T-cell (primary cell): ENCODE measurements at regions not wholly inside any gene's neighbourhood (a gene's known extent, or its start where the extent isn't known, plus 50 kb on each side); places are given as distances from the start of the nearest gene placed in this dataset.
"Not testable (repeated sequence)": the region's sequence is repeated elsewhere in the genome, so short reads cannot be mapped to it uniquely, and the experiment has no call there.

Experiments used
- ATAC-seq, 4 experiments: fragments of 200-7000 bp in 3 of 4; fragments of 150-1000 bp in 1 of 4; cut with Tn5 transposase; replicated peaks in 1 of 4; 1 replicate in 3 of 4; 2 replicates in 1 of 4; pipeline ENCODE4 v1.10.0; 2021; ENCODE audit warnings: moderate library complexity in 3 of 4, mild to moderate bottlenecking in 2 of 4, moderate number of reproducible peaks in 1 of 4
- CTCF ChIA-PET, 2 donors: fragments of 300-600 bp; sonication (Branson Sonifier 250); formaldehyde crosslinking; loops; one replicate each; lab custom pipeline; 2022; ENCODE audit warnings: antibody characterized with exemption in 2 of 2; lab: Charles Lee
- POLR2A ChIA-PET, 2 donors: fragments of 300-600 bp; sonication (Branson Sonifier 250); formaldehyde crosslinking; loops; one replicate each; lab custom pipeline; 2022; ENCODE audit warnings: antibody characterized with exemption in 2 of 2; lab: Charles Lee
- DNase-seq, 35 experiments: peaks; one replicate each; pipeline versions ENCODE4 v3.0.0 to v3.0.0-alpha.2; 2013 to 2023
- H3K27ac ChIP-seq: one replicate; pipeline ENCODE4 v1.5.1; 2013; ENCODE audit warnings: low read length
- H3K27me3 ChIP-seq, 2 experiments: replicated peaks in 1 of 2; 1 replicate in 1 of 2; 2 replicates in 1 of 2; pipeline versions ENCODE4 v1.6.1 to v1.7.0; 2013; ENCODE audit warnings: low read length in 1 of 2, mixed read lengths in 1 of 2; ENCODE audit not compliant: control insufficient read depth in 2 of 2, insufficient read depth in 2 of 2; ENCODE audit errors: extremely low read depth in 1 of 2
- H3K36me3 ChIP-seq, 2 donors: 1 replicate in 1 of 2; 2 replicates in 1 of 2; pipeline versions ENCODE4 v1.6.1 to v1.7.0; 2013; ENCODE audit warnings: low read length in 1 of 2; ENCODE audit not compliant: control insufficient read depth in 2 of 2, insufficient read depth in 1 of 2; ENCODE audit errors: extremely low read depth in 1 of 2
- H3K4me1 ChIP-seq, 2 experiments: 1 replicate in 1 of 2; 2 replicates in 1 of 2; pipeline versions ENCODE4 v1.6.1 to v1.7.0; 2013; ENCODE audit warnings: low read length in 2 of 2, mixed read lengths in 1 of 2; ENCODE audit not compliant: insufficient read depth in 2 of 2, control insufficient read depth in 1 of 2; ENCODE audit errors: extremely low read depth in 1 of 2
- H3K4me3 ChIP-seq, 2 donors: 1 replicate in 1 of 2; 2 replicates in 1 of 2; pipeline versions ENCODE4 v1.5.1 to v1.7.0; 2013; ENCODE audit warnings: mild to moderate bottlenecking in 2 of 2, low read length in 1 of 2, moderate library complexity in 1 of 2; ENCODE audit not compliant: control insufficient read depth in 1 of 2; ENCODE audit errors: extremely low read depth in 1 of 2
- H3K9me3 ChIP-seq: 2 replicates; pipeline ENCODE4 v1.7.0; 2013
- H3K27ac Mint-ChIP-seq, 2 donors: one replicate each; pipeline ENCODE4 v1.8.0; 2020 to 2021; ENCODE audit warnings: mild to moderate bottlenecking in 2 of 2, mixed read lengths in 2 of 2
- H3K27me3 Mint-ChIP-seq, 2 donors: one replicate each; pipeline ENCODE4 v1.8.0; 2021 to 2022; ENCODE audit warnings: mixed read lengths in 2 of 2
- H3K36me3 Mint-ChIP-seq: one replicate; pipeline ENCODE4 v1.8.0; 2021; ENCODE audit warnings: mixed read lengths
- H3K4me1 Mint-ChIP-seq, 3 donors: one replicate each; pipeline ENCODE4 v1.8.0; 2020 to 2022; ENCODE audit warnings: mixed read lengths in 3 of 3, mild to moderate bottlenecking in 1 of 3
- H3K4me3 Mint-ChIP-seq, 3 donors: one replicate each; pipeline ENCODE4 v1.8.0; 2020 to 2022; ENCODE audit warnings: mild to moderate bottlenecking in 3 of 3, mixed read lengths in 3 of 3, moderate library complexity in 3 of 3
- H3K9me3 Mint-ChIP-seq, 3 donors: one replicate each; pipeline ENCODE4 v1.8.0; 2020 to 2022; ENCODE audit warnings: mixed read lengths in 3 of 3
- WGBS: methylation state at CpG from one replicate; pipeline ENCODE4 v1.1.5; 2013; ENCODE audit warnings: missing lambda C conversion rate; ENCODE audit not compliant: insufficient coverage; 5-methylcytosine and 5-hydroxymethylcytosine counted together

DNA sequence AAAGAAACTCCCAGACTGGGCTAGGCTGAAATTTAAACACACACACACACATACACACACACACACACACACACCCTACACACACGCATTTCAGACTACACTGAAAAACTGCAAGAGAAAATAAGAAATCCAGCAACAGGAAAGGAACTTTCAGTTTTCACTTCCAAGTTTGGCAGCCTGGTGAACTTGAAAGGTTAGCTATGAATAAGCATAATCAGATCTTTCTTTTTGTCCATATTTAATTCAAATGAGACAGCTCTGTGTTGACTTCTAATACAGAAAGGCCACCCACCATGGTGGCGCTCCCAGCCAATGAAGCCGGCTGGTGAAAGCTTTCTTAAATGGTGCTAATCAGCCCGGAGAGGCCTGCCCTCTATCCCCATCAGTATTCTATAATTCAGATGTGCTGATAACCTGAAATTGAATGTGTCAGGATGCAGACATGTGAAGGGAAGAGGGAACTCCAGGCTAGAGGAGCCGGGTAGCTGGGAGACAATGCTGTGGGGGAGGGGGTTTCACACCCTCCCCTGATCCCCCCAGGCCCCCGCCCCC, 108.3 kb upstream of the ZNF536 start:
- H3K36me3 Mint-ChIP-seq = no peaks in the 10 kb centered on the region
- no peak overlapping the region for H3K27ac ChIP-seq
- H3K36me3 ChIP-seq = no peaks in the 10 kb centered on the region
- H3K27me3 Mint-ChIP-seq = peaks cover 10 to 26% of the 10 kb centered on the region in 2 donors
- H3K4me1 ChIP-seq = no peaks in the 10 kb centered on the region
- H3K4me3 ChIP-seq = no peak overlapping the region
- H3K4me1 Mint-ChIP-seq = no peaks in the 10 kb centered on the region
- DNase-seq (no peak), ATAC-seq (no peak)
- ChIA-PET POLR2A (interaction anchor here in 1 of 2 donors (0.6 kb wide), 1 partner anchor 64 kb away, joined by 4 read pairs; no protein-coding TSS in a partner anchor), CTCF (interaction anchor here in 1 of 2 donors (0.6 kb wide), 1 partner anchor 37 kb away, joined by 4 read pairs; no protein-coding TSS in a partner anchor)
- H3K4me3 Mint-ChIP-seq = no peak overlapping the region
- 80% methylated on average over 1 of the region's 6 CpGs for WGBS
- H3K27me3 ChIP-seq = peaks cover 5 to 34% of the 10 kb centered on the region in 2 experiments
- H3K9me3 Mint-ChIP-seq = no peaks in the 10 kb centered on the region
- no peaks in the 10 kb centered on the region for H3K9me3 ChIP-seq
- no peak overlapping the region for H3K27ac Mint-ChIP-seq

DNA sequence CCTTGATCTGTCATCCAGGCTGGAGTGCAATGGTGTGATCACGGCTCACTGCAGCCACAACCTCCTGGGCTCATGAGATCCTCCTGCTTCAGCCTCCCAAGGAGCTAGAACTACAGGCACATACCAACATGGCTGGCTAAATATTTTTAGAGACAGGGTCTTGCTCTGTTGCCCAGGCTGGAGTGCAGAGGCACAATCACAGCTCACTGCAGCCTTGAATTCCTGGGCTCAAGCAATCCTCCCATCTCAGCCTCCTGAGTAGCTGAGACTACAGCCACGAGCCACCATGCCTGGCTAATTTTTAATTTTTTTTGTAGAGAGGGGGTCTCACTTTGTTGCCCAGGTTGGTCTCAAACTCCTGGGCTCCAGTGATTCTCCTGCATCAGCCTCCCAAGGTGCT, 106.3 kb upstream of the ZNF536 start:
- CTCF ChIA-PET, POLR2A ChIA-PET: not testable (repeated sequence)

DNA sequence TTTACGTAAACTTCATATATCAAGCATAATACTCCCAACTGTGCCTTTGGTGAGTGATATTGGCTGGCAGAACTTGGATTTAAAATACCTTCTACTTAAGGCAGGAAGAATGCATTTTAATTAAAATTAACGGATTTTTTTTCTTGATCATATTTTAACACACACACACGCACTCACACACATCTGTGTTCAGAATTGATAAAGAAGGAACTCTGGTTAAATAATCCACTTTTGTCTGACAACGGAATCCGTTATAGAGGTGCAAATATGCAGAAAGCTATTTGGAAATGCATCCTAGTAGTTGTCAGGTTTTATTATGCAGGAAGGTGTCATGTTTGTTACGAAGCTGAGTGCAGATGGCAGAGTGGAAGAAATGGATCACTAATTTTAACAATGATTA, 105.5 kb upstream of the ZNF536 start:
- no peaks in the 10 kb centered on the region for H3K36me3 Mint-ChIP-seq
- no peaks in the 10 kb centered on the region for H3K4me1 ChIP-seq
- H3K27ac ChIP-seq = no peak overlapping the region
- H3K27me3 ChIP-seq = peaks cover 5 to 24% of the 10 kb centered on the region in 2 experiments
- ATAC-seq = no peak
- ChIA-PET CTCF (no interaction called here), POLR2A (no interaction called here)
- H3K4me1 Mint-ChIP-seq = no peaks in the 10 kb centered on the region
- peaks cover 6 to 32% of the 10 kb centered on the region in 2 donors for H3K27me3 Mint-ChIP-seq
- peaks cover 0 to 2% (median 0%) of the 10 kb centered on the region in 3 donors for H3K9me3 Mint-ChIP-seq
- no peak overlapping the region for H3K4me3 ChIP-seq
- H3K4me3 Mint-ChIP-seq = no peak overlapping the region
- WGBS = 67% methylated on average over 1 of the region's 6 CpGs
- no peak overlapping the region for H3K27ac Mint-ChIP-seq
- no peak for DNase-seq
- H3K9me3 ChIP-seq = no peaks in the 10 kb centered on the region
- H3K36me3 ChIP-seq = no peaks in the 10 kb centered on the region

More for the DNA sequence above, 106.3 kb upstream of the ZNF536 start:
- not testable (repeated sequence) for H3K27ac ChIP-seq, H3K36me3 ChIP-seq, H3K4me1 ChIP-seq, H3K9me3 ChIP-seq, H3K9me3 Mint-ChIP-seq, H3K4me3 ChIP-seq, H3K4me3 Mint-ChIP-seq, H3K36me3 Mint-ChIP-seq, H3K27ac Mint-ChIP-seq, H3K4me1 Mint-ChIP-seq, ATAC-seq, DNase-seq
- peaks cover 6 to 29% of the 10 kb centered on the region in 2 donors for H3K27me3 Mint-ChIP-seq
- 75% methylated on average over 1 of the region's 2 CpGs for WGBS
- peaks cover 5 to 29% of the 10 kb centered on the region in 2 experiments for H3K27me3 ChIP-seq

DNA sequence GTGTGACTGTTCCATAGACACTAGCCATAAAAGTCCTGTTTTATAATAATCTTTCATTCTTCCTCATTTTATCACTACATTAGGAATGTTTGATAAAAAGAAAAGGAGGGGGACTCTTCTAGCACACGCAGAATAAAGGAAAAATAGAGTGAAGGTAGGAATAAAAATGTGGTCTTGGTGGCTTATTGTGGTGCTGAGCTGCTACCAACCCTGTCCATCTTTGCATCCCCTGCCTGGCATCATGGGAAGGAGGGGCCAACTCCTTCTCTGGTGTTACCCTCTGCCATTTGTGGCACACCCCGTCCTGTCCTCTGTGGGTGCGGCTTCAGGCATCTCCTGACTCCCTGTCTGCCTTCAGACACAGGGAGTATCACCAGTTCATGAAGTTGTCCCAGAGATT, 104.9 kb upstream of the ZNF536 start:
- POLR2A ChIA-PET = no interaction called here
- Histone ChIP-seq H3K36me3 (no peaks in the 10 kb centered on the region), H3K9me3 (no peaks in the 10 kb centered on the region), H3K4me3 (no peak overlapping the region), H3K27me3 (peaks cover 5 to 18% of the 10 kb centered on the region in 2 experiments), H3K4me1 (no peaks in the 10 kb centered on the region), H3K27ac (no peak overlapping the region)
- WGBS = 80% methylated on average over 3 of the region's 3 CpGs
- no peaks in the 10 kb centered on the region for H3K4me1 Mint-ChIP-seq
- H3K9me3 Mint-ChIP-seq = peaks cover under 1 to 3% (median 2%) of the 10 kb centered on the region in 3 donors
- no peak overlapping the region for H3K27ac Mint-ChIP-seq
- CTCF ChIA-PET = no interaction called here
- H3K36me3 Mint-ChIP-seq = no peaks in the 10 kb centered on the region
- H3K4me3 Mint-ChIP-seq = no peak overlapping the region
- ATAC-seq (no peak), DNase-seq (no peak)
- peaks cover 6 to 32% of the 10 kb centered on the region in 2 donors for H3K27me3 Mint-ChIP-seq

DNA sequence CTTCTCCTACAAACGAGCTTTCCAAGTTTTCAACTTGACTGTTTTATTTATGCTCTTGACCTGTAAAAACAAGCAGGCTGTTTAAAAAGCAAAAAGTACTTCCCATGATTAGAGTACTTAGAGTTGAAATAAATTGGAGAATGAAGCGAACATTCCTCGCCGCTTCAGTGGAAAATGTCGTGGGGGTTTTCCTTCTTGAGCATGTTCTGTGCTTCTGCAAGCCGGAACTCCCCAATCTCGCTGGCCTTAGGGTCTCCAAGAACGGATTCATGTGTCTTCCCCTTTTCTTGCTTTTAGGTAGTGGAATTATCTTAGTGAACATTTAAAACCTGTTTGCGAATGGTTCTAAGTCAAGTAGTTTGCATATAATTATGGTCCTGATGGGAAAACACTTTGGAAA, 103.6 kb upstream of the ZNF536 start:
- H3K27me3 ChIP-seq = peaks cover 5 to 11% of the 10 kb centered on the region in 2 experiments
- H3K4me1 Mint-ChIP-seq = no peaks in the 10 kb centered on the region
- H3K27me3 Mint-ChIP-seq = peaks cover 6 to 26% of the 10 kb centered on the region in 2 donors
- H3K4me3 Mint-ChIP-seq = no peak overlapping the region
- no peaks in the 10 kb centered on the region for H3K4me1 ChIP-seq
- no peaks in the 10 kb centered on the region for H3K9me3 ChIP-seq
- no peak overlapping the region for H3K4me3 ChIP-seq
- DNase-seq = no peak
- ChIA-PET CTCF (no interaction called here), POLR2A (no interaction called here)
- no peak overlapping the region for H3K27ac Mint-ChIP-seq
- H3K27ac ChIP-seq = no peak overlapping the region
- no peak for ATAC-seq
- 79% methylated on average over 6 of the region's 9 CpGs for WGBS
- peaks cover 9 to 13% (median 12%) of the 10 kb centered on the region in 3 donors for H3K9me3 Mint-ChIP-seq
- no peaks in the 10 kb centered on the region for H3K36me3 ChIP-seq
- no peaks in the 10 kb centered on the region for H3K36me3 Mint-ChIP-seq

DNA sequence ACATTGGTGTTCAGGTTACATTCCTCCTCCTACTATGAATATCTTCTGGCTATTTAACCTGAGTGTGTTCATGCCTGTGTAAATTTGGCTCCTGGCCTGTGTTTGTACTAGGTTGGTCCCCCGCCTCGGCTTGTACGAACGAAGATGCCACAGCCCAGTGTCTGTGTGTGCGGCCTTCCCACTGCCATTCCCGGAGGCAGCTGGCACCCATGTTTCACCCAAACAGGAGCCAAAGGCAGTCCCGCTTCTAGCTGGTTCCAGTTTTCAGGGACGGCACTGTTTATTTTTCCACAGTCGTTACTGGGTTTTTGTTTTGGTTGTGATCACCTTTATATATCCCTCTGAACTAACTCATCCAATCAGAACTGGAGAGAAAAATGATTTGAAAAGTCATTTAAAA, 102.5 kb upstream of the ZNF536 start:
- H3K36me3 Mint-ChIP-seq = no peaks in the 10 kb centered on the region
- H3K4me1 ChIP-seq = no peaks in the 10 kb centered on the region
- H3K27me3 ChIP-seq = peaks cover 5 to 9% of the 10 kb centered on the region in 2 experiments
- H3K27ac ChIP-seq = no peak overlapping the region
- ChIA-PET CTCF (no interaction called here), POLR2A (no interaction called here)
- no peaks in the 10 kb centered on the region for H3K4me1 Mint-ChIP-seq
- H3K9me3 ChIP-seq = no peaks in the 10 kb centered on the region
- H3K27ac Mint-ChIP-seq = no peak overlapping the region
- peaks cover 4 to 24% of the 10 kb centered on the region in 2 donors for H3K27me3 Mint-ChIP-seq
- no peaks in the 10 kb centered on the region for H3K36me3 ChIP-seq
- 100% methylated on average over 5 of the region's 9 CpGs for WGBS
- DNase-seq (no peak), ATAC-seq (no peak)
- no peak overlapping the region for H3K4me3 Mint-ChIP-seq
- H3K9me3 Mint-ChIP-seq = peaks cover 10 to 15% (median 13%) of the 10 kb centered on the region in 3 donors
- H3K4me3 ChIP-seq = no peak overlapping the region
